ENCODE measurements at regions not wholly inside any gene's neighbourhood (a gene's known extent, or its start where the extent isn't known, plus 50 kb on each side); places are given as distances from the start of the nearest gene placed in this dataset.

DNA sequence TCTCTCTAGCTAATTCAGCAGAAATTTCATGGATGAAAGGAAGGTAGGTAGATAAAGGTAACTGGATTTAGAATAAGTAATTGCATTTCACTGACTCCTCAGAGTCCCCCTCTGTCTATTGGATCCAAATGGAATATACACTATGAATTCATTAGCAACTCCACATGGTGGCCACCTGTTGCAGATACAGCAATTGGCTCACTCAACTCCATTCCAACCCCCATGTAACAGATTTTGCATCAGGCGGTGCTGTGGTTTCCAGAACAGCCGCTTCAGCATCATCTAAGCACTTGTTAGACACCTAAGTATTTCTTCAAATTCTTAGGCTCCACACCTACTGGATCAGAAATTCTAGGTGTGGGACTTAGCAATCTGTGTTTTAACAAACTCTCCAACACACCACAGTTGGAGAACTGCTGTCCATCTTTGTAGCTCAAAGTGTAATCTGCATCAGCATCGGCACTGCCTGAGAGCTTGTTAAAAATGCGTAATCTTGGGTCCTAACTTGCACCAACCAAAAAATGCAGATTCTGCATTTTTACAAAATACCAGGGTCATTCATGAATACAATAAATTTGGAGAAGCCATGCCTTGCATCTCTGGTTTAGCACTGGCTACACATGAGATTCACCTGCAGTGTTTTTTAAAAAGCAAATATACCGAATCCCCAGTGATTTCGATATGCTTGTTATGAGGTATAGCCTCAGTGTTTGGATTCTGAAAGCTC is 413.8 kb upstream of the CD180 start:
- TF ChIP-seq CTCF (IDR thresholded peaks at IDR 0.05) (no peak), POLR2AphosphoS5 (IDR thresholded peaks at IDR 0.05; ENCODE audit: insufficient read depth in 1 of 2, low read depth in 1 of 2) (no peak), POLR2A (IDR thresholded peaks at IDR 0.05) (no peak)

Measured in vagina (tissue), 2 donors.